Muscle layer of duodenum (tissue), 2 donors: ENCODE measurements at regions not wholly inside any gene's neighbourhood (a gene's known extent, or its start where the extent isn't known, plus 50 kb on each side); places are given as distances from the start of the nearest gene placed in this dataset.
A peak's percentile ranks its signal among the peaks of the same experiment; 100 is the strongest.

Experiments used
- H3K27ac ChIP-seq: one replicate; pipeline ENCODE4 v1.7.0; 2013; ENCODE audit warnings: mild to moderate bottlenecking, low read length
- H3K27me3 ChIP-seq: one replicate; pipeline ENCODE4 v1.7.0; 2013; ENCODE audit warnings: low read depth, mild to moderate bottlenecking, control low read depth, low read length
- H3K36me3 ChIP-seq, 2 donors: one replicate each; pipeline ENCODE4 v1.7.0; 2013; ENCODE audit warnings: low read length in 2 of 2, control low read depth in 1 of 2, mild to moderate bottlenecking in 1 of 2; ENCODE audit not compliant: insufficient read depth in 2 of 2, control insufficient read depth in 1 of 2
- H3K4me1 ChIP-seq, 2 donors: one replicate each; pipeline ENCODE4 v1.7.0; 2013; ENCODE audit warnings: low read length in 2 of 2, mild to moderate bottlenecking in 2 of 2, control low read depth in 1 of 2, moderate library complexity in 1 of 2; ENCODE audit not compliant: insufficient read depth in 2 of 2, control insufficient read depth in 1 of 2
- H3K4me3 ChIP-seq, 2 donors: one replicate each; pipeline ENCODE4 v1.7.0; 2013; ENCODE audit warnings: low read length in 2 of 2, low read depth in 1 of 2, mild to moderate bottlenecking in 1 of 2
- H3K9me3 ChIP-seq, 2 donors: one replicate each; pipeline ENCODE4 v1.7.0; 2013; ENCODE audit warnings: low read length in 2 of 2, control low read depth in 1 of 2, mild to moderate bottlenecking in 1 of 2; ENCODE audit not compliant: control insufficient read depth in 1 of 2
- donor health status: healthy.

- peak overlapping the region; percentile 17 for H3K27ac ChIP-seq
- peak overlapping the region in 1 of 2 donors; percentile 47 for H3K4me3 ChIP-seq
Observed at GRCh38 chr4:71188951-71189350, 149.9 kb upstream of the SLC4A4 start.

GRCh38 chr4:71189471-71189870, 149.3 kb upstream of the SLC4A4 start:
- no peaks in the 10 kb centered on the region for H3K36me3 ChIP-seq
- H3K4me1 ChIP-seq = peaks cover 6 to 8% of the 10 kb centered on the region in 2 donors
- no peaks in the 10 kb centered on the region for H3K9me3 ChIP-seq
- peak overlapping the region in 1 of 2 donors; percentile 47 for H3K4me3 ChIP-seq
- H3K27me3 ChIP-seq = no peaks in the 10 kb centered on the region
- H3K27ac ChIP-seq = peak overlapping the region; percentile 17

More at GRCh38 chr4:71188951-71189350, 149.9 kb upstream of the SLC4A4 start:
- Histone ChIP-seq H3K36me3 (no peaks in the 10 kb centered on the region), H3K4me1 (peaks cover 6 to 11% of the 10 kb centered on the region in 2 donors), H3K27me3 (no peaks in the 10 kb centered on the region), H3K9me3 (no peaks in the 10 kb centered on the region)

- Histone ChIP-seq H3K9me3 (no peaks in the 10 kb centered on the region), H3K36me3 (no peaks in the 10 kb centered on the region), H3K4me1 (no peaks in the 10 kb centered on the region), H3K27me3 (no peaks in the 10 kb centered on the region), H3K27ac (no peak overlapping the region), H3K4me3 (no peak overlapping the region)
Observed at GRCh38 chr4:71194454-71194853, 144.4 kb upstream of the SLC4A4 start.

- Histone ChIP-seq H3K27me3 (no peaks in the 10 kb centered on the region), H3K9me3 (no peaks in the 10 kb centered on the region), H3K36me3 (no peaks in the 10 kb centered on the region), H3K27ac (no peak overlapping the region), H3K4me3 (no peak overlapping the region), H3K4me1 (no peaks in the 10 kb centered on the region)
Observed at GRCh38 chr4:71195924-71196323, 142.9 kb upstream of the SLC4A4 start.

- no peak overlapping the region for H3K27ac ChIP-seq
- no peaks in the 10 kb centered on the region for H3K27me3 ChIP-seq
- no peaks in the 10 kb centered on the region for H3K36me3 ChIP-seq
Observed at GRCh38 chr4:71198958-71199357, 139.9 kb upstream of the SLC4A4 start.

GRCh38 chr4:71201057-71201456, 137.8 kb upstream of the SLC4A4 start:
- H3K4me3 ChIP-seq = no peak overlapping the region
- H3K36me3 ChIP-seq = no peaks in the 10 kb centered on the region
- no peaks in the 10 kb centered on the region for H3K4me1 ChIP-seq
- no peak overlapping the region for H3K27ac ChIP-seq
- no peaks in the 10 kb centered on the region for H3K9me3 ChIP-seq
- no peaks in the 10 kb centered on the region for H3K27me3 ChIP-seq

More at GRCh38 chr4:71198958-71199357, 139.9 kb upstream of the SLC4A4 start:
- no peaks in the 10 kb centered on the region for H3K4me1 ChIP-seq
- H3K9me3 ChIP-seq = no peaks in the 10 kb centered on the region
- H3K4me3 ChIP-seq = no peak overlapping the region

- Histone ChIP-seq H3K27me3 (no peaks in the 10 kb centered on the region), H3K4me3 (no peak overlapping the region), H3K36me3 (no peaks in the 10 kb centered on the region), H3K4me1 (no peaks in the 10 kb centered on the region), H3K27ac (no peak overlapping the region), H3K9me3 (no peaks in the 10 kb centered on the region)
Observed at GRCh38 chr4:71201817-71202576, 136.8 kb upstream of the SLC4A4 start.

- no peaks in the 10 kb centered on the region for H3K4me1 ChIP-seq
- H3K27ac ChIP-seq = no peak overlapping the region
Observed at GRCh38 chr4:71202705-71203104, 136.1 kb upstream of the SLC4A4 start.

GRCh38 chr4:71204056-71204455, 134.8 kb upstream of the SLC4A4 start:
- H3K27ac ChIP-seq = no peak overlapping the region
- no peaks in the 10 kb centered on the region for H3K36me3 ChIP-seq
- H3K27me3 ChIP-seq = no peaks in the 10 kb centered on the region
- H3K4me3 ChIP-seq = no peak overlapping the region
- H3K4me1 ChIP-seq = no peaks in the 10 kb centered on the region
- no peaks in the 10 kb centered on the region for H3K9me3 ChIP-seq

More at GRCh38 chr4:71202705-71203104, 136.1 kb upstream of the SLC4A4 start:
- Histone ChIP-seq H3K4me3 (no peak overlapping the region), H3K36me3 (no peaks in the 10 kb centered on the region), H3K9me3 (no peaks in the 10 kb centered on the region), H3K27me3 (no peaks in the 10 kb centered on the region)

GRCh38 chr4:71206763-71207162, 132.1 kb upstream of the SLC4A4 start:
- no peak overlapping the region for H3K4me3 ChIP-seq
- H3K27me3 ChIP-seq = no peaks in the 10 kb centered on the region
- no peaks in the 10 kb centered on the region for H3K4me1 ChIP-seq
- H3K36me3 ChIP-seq = no peaks in the 10 kb centered on the region
- H3K27ac ChIP-seq = no peak overlapping the region
- H3K9me3 ChIP-seq = no peaks in the 10 kb centered on the region

- H3K36me3 ChIP-seq = no peaks in the 10 kb centered on the region
- H3K27ac ChIP-seq = no peak overlapping the region
- no peaks in the 10 kb centered on the region for H3K27me3 ChIP-seq
- H3K4me3 ChIP-seq = no peak overlapping the region
- H3K9me3 ChIP-seq = no peaks in the 10 kb centered on the region
- no peaks in the 10 kb centered on the region for H3K4me1 ChIP-seq
Observed at GRCh38 chr4:71209161-71209560, 129.7 kb upstream of the SLC4A4 start.

GRCh38 chr4:71210823-71211222, 128.0 kb upstream of the SLC4A4 start:
- Histone ChIP-seq H3K9me3 (no peaks in the 10 kb centered on the region), H3K4me3 (no peak overlapping the region), H3K27me3 (no peaks in the 10 kb centered on the region), H3K4me1 (no peaks in the 10 kb centered on the region), H3K36me3 (no peaks in the 10 kb centered on the region), H3K27ac (no peak overlapping the region)
